GM23338 (cell line): ENCODE measurements at regions not wholly inside any gene's neighbourhood (a gene's known extent, or its start where the extent isn't known, plus 50 kb on each side); places are given as distances from the start of the nearest gene placed in this dataset.

ENCODE experiments used
- ATAC-seq: fragments of 200-7000 bp; cut with Tn5 transposase; 3 replicates; pipeline ENCODE4 v1.9.1; 2020
- DNase-seq: peaks from one replicate; pipeline ENCODE4 v3.0.0-alpha.2; 2015; ENCODE audit warnings: low spot score
- H2AFZ ChIP-seq: fragments of 200-600 bp; sonication (generic); 2 replicates; pipeline ENCODE4 v1.8.0; 2016; ENCODE audit warnings: antibody characterized with exemption, mild to moderate bottlenecking, moderate library complexity
- H3F3A ChIP-seq: fragments of 200-600 bp; sonication (generic); replicated peaks from 2 replicates; pipeline ENCODE4 v1.8.0; 2017; ENCODE audit warnings: antibody characterized with exemption, mixed run types, low read depth
- H3K27ac ChIP-seq: fragments of 200-600 bp; sonication (generic); 2 replicates; pipeline ENCODE4 v1.6.1; 2016; ENCODE audit warnings: low read depth
- H3K27me3 ChIP-seq: fragments of 200-600 bp; sonication (generic); 2 replicates; pipeline ENCODE4 v1.8.0; 2016; ENCODE audit warnings: mild to moderate bottlenecking, mixed run types, moderate library complexity; ENCODE audit not compliant: insufficient read depth
- H3K36me3 ChIP-seq: fragments of 200-600 bp; sonication (generic); 2 replicates; pipeline ENCODE4 v1.8.0; 2016; ENCODE audit warnings: mild to moderate bottlenecking; ENCODE audit not compliant: insufficient read depth
- H3K4me1 ChIP-seq: fragments of 200-600 bp; sonication (generic); 2 replicates; pipeline ENCODE4 v1.8.0; 2016; ENCODE audit warnings: mild to moderate bottlenecking, moderate library complexity; ENCODE audit not compliant: insufficient read depth
- H3K4me2 ChIP-seq: fragments of 200-600 bp; sonication (generic); 2 replicates; pipeline ENCODE4 v1.7.1; 2017; ENCODE audit warnings: mixed run types
- H3K4me3 ChIP-seq: fragments of 200-600 bp; sonication (generic); 2 replicates; pipeline ENCODE4 v1.6.1; 2016; ENCODE audit warnings: mixed run types
- H3K79me2 ChIP-seq: fragments of 200-600 bp; sonication (generic); replicated peaks from 2 replicates; pipeline ENCODE4 v1.8.0; 2017; ENCODE audit warnings: mild to moderate bottlenecking; ENCODE audit not compliant: insufficient read depth
- H3K9me2 ChIP-seq: fragments of 200-600 bp; sonication (generic); 2 replicates; pipeline ENCODE4 v1.8.0; 2017; ENCODE audit not compliant: insufficient read depth
- H4K20me1 ChIP-seq: fragments of 200-600 bp; sonication (generic); replicated peaks from 2 replicates; pipeline ENCODE4 v1.8.0; 2017; ENCODE audit warnings: mild to moderate bottlenecking; ENCODE audit not compliant: insufficient read depth
- H3K27ac Mint-ChIP-seq: 2 replicates; pipeline ENCODE4 v1.8.0; 2020; ENCODE audit warnings: inconsistent platforms, mild to moderate bottlenecking, moderate library complexity, mixed read lengths
- H3K27me3 Mint-ChIP-seq: 3 replicates; pipeline ENCODE4 v1.8.0; 2022; ENCODE audit warnings: low read depth, mild to moderate bottlenecking, moderate library complexity, mixed read lengths, inconsistent platforms; ENCODE audit not compliant: insufficient read depth, poor library complexity
- H3K36me3 Mint-ChIP-seq: 3 replicates; pipeline ENCODE4 v1.8.0; 2021; ENCODE audit warnings: low read depth, mild to moderate bottlenecking, inconsistent platforms, moderate library complexity, mixed read lengths
- H3K4me1 Mint-ChIP-seq: 3 replicates; pipeline ENCODE4 v1.8.0; 2020; ENCODE audit warnings: mild to moderate bottlenecking, inconsistent platforms, mixed read lengths
- H3K4me3 Mint-ChIP-seq: 3 replicates; pipeline ENCODE4 v1.8.0; 2021; ENCODE audit warnings: moderate library complexity, mild to moderate bottlenecking, inconsistent platforms, mixed read lengths
- H3K9me3 Mint-ChIP-seq: 3 replicates; pipeline ENCODE4 v1.8.0; 2020; ENCODE audit warnings: moderate library complexity, mild to moderate bottlenecking, inconsistent platforms, mixed read lengths
- CREB1 ChIP-seq: fragments of 250-450 bp; sonication (Bioruptor Pico); IDR thresholded peaks from 2 replicates; pipeline ENCODE4 v1.5.0; 2020; ENCODE audit warnings: low read depth, mild to moderate bottlenecking, moderate library complexity
- CTCF ChIP-seq, 2 experiments: fragments of 200-600 bp in 1 of 2; sonication (generic) in 1 of 2; conservative IDR thresholded peaks; 2 replicates each; pipeline versions ENCODE4 v1.5.1 to v1.6.1; 2016 to 2017; ENCODE audit warnings: antibody characterized with exemption in 2 of 2, low read depth in 2 of 2, mild to moderate bottlenecking in 2 of 2, moderate library complexity in 1 of 2
- EZH2 ChIP-seq: fragments of 200-600 bp; sonication (generic); IDR thresholded peaks from one replicate; pipeline ENCODE4 v1.8.0; 2017; ENCODE audit warnings: antibody characterized with exemption, mild to moderate bottlenecking, low read depth; ENCODE audit not compliant: unreplicated experiment
- EZH2phosphoT487 ChIP-seq: fragments of 200-600 bp; sonication (generic); IDR thresholded peaks from one replicate; pipeline ENCODE4 v1.8.1; 2018; ENCODE audit warnings: antibody characterized with exemption; ENCODE audit not compliant: unreplicated experiment
- JUNB ChIP-seq: IDR thresholded peaks from one replicate; pipeline ENCODE4 v1.6.1; 2016; ENCODE audit warnings: antibody characterized with exemption; ENCODE audit not compliant: unreplicated experiment
- NANOG ChIP-seq: IDR thresholded peaks from 2 replicates; pipeline ENCODE4 v1.6.1; 2016; ENCODE audit warnings: antibody characterized with exemption, borderline replicate concordance
- POLR2AphosphoS5 ChIP-seq: IDR thresholded peaks from 2 replicates; pipeline ENCODE4 v1.6.1; 2016; ENCODE audit warnings: antibody characterized with exemption, low read depth
- STAT1 ChIP-seq: IDR thresholded peaks from one replicate; pipeline ENCODE4 v1.6.1; 2016; ENCODE audit warnings: antibody characterized with exemption; ENCODE audit not compliant: unreplicated experiment
- ZNF114 ChIP-seq: fragments of 250-450 bp; sonication (Bioruptor Pico); IDR thresholded peaks from 2 replicates; pipeline ENCODE4 v1.5.0; 2020; ENCODE audit warnings: mild to moderate bottlenecking, moderate library complexity
- ZNF331 ChIP-seq: fragments of 250-450 bp; sonication (Bioruptor Pico); IDR thresholded peaks from 2 replicates; pipeline ENCODE4 v1.5.0; 2020; ENCODE audit warnings: low read depth, mild to moderate bottlenecking, moderate library complexity
- ZNF462 ChIP-seq: fragments of 250-450 bp; sonication (Bioruptor Pico); IDR thresholded peaks from 2 replicates; pipeline ENCODE4 v1.5.0; 2020; ENCODE audit warnings: mild to moderate bottlenecking, moderate library complexity
- TF ChIP-seq, protein P1 (sequence below): IDR thresholded peaks from 2 replicates; pipeline ENCODE4 v1.6.1; 2016; ENCODE audit warnings: antibody characterized with exemption
- TF ChIP-seq, protein P2 (sequence below): IDR thresholded peaks from one replicate; pipeline ENCODE4 v1.6.1; 2018; ENCODE audit warnings: antibody characterized with exemption; ENCODE audit not compliant: unreplicated experiment

DNA sequence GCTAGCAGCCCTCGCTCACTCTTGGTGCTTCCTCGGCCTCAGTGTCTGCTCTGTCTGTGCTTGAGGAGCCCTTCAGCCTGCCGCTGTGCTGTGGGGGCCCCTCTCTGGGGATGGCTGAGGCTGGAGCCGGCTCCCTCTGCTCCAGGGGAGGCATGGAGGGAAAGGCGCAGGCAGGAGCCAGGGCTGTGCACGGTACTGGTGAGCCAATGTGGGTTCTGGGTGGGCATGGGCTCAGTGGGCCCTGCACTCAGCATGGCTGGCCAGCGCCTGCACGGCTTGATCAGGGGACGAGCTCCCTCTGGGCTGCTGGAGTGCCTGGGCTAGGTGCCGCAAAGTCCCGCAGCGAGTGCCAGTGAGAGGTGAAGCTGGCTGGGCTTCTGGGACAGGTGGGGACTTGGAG lies 260.0 kb downstream of the SI start:
- no peaks in the 10 kb centered on the region for H4K20me1 ChIP-seq
- ATAC-seq (no peak), DNase-seq (no peak)
- H3K4me3 ChIP-seq, result no peak overlapping the region
- Mint-ChIP-seq H3K4me3 (no peak overlapping the region), H3K4me1 (0 out of 3 replicates have a peak, but pooled peaks cover 2% of the 10 kb centered on the region), H3K9me3 (peaks cover 24% of the 10 kb centered on the region), H3K27ac (no peak overlapping the region), H3K27me3 (no peaks in the 10 kb centered on the region), H3K36me3 (peaks cover 10% of the 10 kb centered on the region; the same call in 2 of the 3 replicates)
- H3K36me3 ChIP-seq, result no peaks in the 10 kb centered on the region
- no peak overlapping the region for H2AFZ ChIP-seq
- no peaks in the 10 kb centered on the region for H3K27me3 ChIP-seq
- H3K27ac ChIP-seq, result no peak overlapping the region
- H3K79me2 ChIP-seq, result no peaks in the 10 kb centered on the region
- no peaks in the 10 kb centered on the region for H3K9me2 ChIP-seq
- no peak overlapping the region for H3K4me2 ChIP-seq
- no peak for TF ChIP-seq STAT1
- TF ChIP-seq, protein P1, sequence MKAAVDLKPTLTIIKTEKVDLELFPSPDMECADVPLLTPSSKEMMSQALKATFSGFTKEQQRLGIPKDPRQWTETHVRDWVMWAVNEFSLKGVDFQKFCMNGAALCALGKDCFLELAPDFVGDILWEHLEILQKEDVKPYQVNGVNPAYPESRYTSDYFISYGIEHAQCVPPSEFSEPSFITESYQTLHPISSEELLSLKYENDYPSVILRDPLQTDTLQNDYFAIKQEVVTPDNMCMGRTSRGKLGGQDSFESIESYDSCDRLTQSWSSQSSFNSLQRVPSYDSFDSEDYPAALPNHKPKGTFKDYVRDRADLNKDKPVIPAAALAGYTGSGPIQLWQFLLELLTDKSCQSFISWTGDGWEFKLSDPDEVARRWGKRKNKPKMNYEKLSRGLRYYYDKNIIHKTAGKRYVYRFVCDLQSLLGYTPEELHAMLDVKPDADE, result no peak
- TF ChIP-seq CTCF (conservative IDR thresholded peaks at IDR 0.05; ENCODE audit: low read depth in 2 of 2), result no peak
- no peak for TF ChIP-seq POLR2AphosphoS5
- TF ChIP-seq EZH2phosphoT487, result no peak
- no peak for TF ChIP-seq JUNB
- TF ChIP-seq, protein P2, sequence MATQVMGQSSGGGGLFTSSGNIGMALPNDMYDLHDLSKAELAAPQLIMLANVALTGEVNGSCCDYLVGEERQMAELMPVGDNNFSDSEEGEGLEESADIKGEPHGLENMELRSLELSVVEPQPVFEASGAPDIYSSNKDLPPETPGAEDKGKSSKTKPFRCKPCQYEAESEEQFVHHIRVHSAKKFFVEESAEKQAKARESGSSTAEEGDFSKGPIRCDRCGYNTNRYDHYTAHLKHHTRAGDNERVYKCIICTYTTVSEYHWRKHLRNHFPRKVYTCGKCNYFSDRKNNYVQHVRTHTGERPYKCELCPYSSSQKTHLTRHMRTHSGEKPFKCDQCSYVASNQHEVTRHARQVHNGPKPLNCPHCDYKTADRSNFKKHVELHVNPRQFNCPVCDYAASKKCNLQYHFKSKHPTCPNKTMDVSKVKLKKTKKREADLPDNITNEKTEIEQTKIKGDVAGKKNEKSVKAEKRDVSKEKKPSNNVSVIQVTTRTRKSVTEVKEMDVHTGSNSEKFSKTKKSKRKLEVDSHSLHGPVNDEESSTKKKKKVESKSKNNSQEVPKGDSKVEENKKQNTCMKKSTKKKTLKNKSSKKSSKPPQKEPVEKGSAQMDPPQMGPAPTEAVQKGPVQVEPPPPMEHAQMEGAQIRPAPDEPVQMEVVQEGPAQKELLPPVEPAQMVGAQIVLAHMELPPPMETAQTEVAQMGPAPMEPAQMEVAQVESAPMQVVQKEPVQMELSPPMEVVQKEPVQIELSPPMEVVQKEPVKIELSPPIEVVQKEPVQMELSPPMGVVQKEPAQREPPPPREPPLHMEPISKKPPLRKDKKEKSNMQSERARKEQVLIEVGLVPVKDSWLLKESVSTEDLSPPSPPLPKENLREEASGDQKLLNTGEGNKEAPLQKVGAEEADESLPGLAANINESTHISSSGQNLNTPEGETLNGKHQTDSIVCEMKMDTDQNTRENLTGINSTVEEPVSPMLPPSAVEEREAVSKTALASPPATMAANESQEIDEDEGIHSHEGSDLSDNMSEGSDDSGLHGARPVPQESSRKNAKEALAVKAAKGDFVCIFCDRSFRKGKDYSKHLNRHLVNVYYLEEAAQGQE, result no peak
- TF ChIP-seq ZNF331, result no peak
- no peak for TF ChIP-seq ZNF114 (CRISPR knock-in tag)
- no peak for TF ChIP-seq ZNF462
- TF ChIP-seq CREB1 (CRISPR knock-in tag), result no peak
- TF ChIP-seq NANOG, result no peak
- TF ChIP-seq EZH2, result no peak
- H3K4me1 ChIP-seq, result no peaks in the 10 kb centered on the region
- H3F3A ChIP-seq, result no peaks in the 10 kb centered on the region
